ENCODE measurements at regions not wholly inside any gene's neighbourhood (a gene's known extent, or its start where the extent isn't known, plus 50 kb on each side); places are given as distances from the start of the nearest gene placed in this dataset.

- TF ChIP-seq CTCF (IDR thresholded peaks at IDR 0.05): no peak
- no peak for TF ChIP-seq POLR2A (IDR thresholded peaks at IDR 0.05)
Measured at GRCh38 chr2:71746946-71747501, 293.7 kb downstream of the DYSF start.
